K562 (cell line): ENCODE measurements at regions not wholly inside any gene's neighbourhood (a gene's known extent, or its start where the extent isn't known, plus 50 kb on each side); places are given as distances from the start of the nearest gene placed in this dataset.

Source experiments
- ATAC-seq: fragments of 200-7000 bp; cut with Tn5 transposase; 3 replicates; pipeline ENCODE4 v1.9.1; 2020; ENCODE audit warnings: moderate library complexity
- BruUV-seq: library from RNA; stranded (reverse); fragments of 400-500 nt; replicated peaks from 2 replicates; lab custom pipeline; 2021; lab: Mats Ljungman, UMichigan
- CTCF ChIA-PET: fragments of 300-600 bp; formaldehyde crosslinking; extraction: SDS; loops from one replicate; lab custom pipeline; 2021; ENCODE audit warnings: low intra/inter-chr PET ratio; lab: Yijun Ruan, JAX
- POLR2A ChIA-PET: fragments of 300-600, 350-650 bp; sonication (Branson Sonifier 250); formaldehyde crosslinking; extraction: SDS; loops from one replicate; lab custom pipeline; 2021; ENCODE audit warnings: antibody characterized with exemption, inconsistent platforms; lab: Yijun Ruan, JAX
- DNase-seq, 4 experiments: peaks; one replicate each; pipeline versions ENCODE4 v3.0.0 to v3.0.0-alpha.2; 2011 to 2018; ENCODE audit warnings: low spot score in 3 of 4, mixed read lengths in 3 of 4; ENCODE audit errors: extremely low read depth in 1 of 4
- FAIRE-seq: peaks from 2 replicates; lab custom pipeline; 2011; peaks lifted over from hg19 to GRCh38; lab: Jason Lieb, UNC
- H2AFZ ChIP-seq: 2 replicates; pipeline ENCODE4 v1.6.0; 2011; ENCODE audit warnings: low read depth, low read length, control low read depth, inconsistent platforms
- H3K27ac ChIP-seq: fragments of 200-600 bp; 3 replicates; pipeline ENCODE4 v1.8.0; 2011; ENCODE audit warnings: low read depth, mild to moderate bottlenecking, control low read depth, inconsistent platforms, low read length, moderate library complexity, mixed read lengths; ENCODE audit errors: extremely low read depth
- H3K27me3 ChIP-seq, 2 experiments: fragments of 300-600 bp in 1 of 2; 2 replicates in 1 of 2; 3 replicates in 1 of 2; pipeline versions ENCODE4 v1.6.0 to v1.8.0; 2011; ENCODE audit warnings: inconsistent platforms in 2 of 2, low read length in 2 of 2, mild to moderate bottlenecking in 1 of 2, mixed read lengths in 1 of 2, moderate library complexity in 1 of 2; ENCODE audit not compliant: control insufficient read depth in 2 of 2, insufficient read depth in 2 of 2
- H3K36me3 ChIP-seq: fragments of 300-600 bp; 3 replicates; pipeline ENCODE4 v1.8.0; 2011; ENCODE audit warnings: mild to moderate bottlenecking, low read length, inconsistent platforms; ENCODE audit not compliant: control insufficient read depth, insufficient read depth
- H3K4me1 ChIP-seq, 2 experiments: fragments of 200-600 bp in 1 of 2; replicated peaks in 1 of 2; 2 replicates in 1 of 2; 3 replicates in 1 of 2; pipeline versions ENCODE4 v1.5.1 to v1.8.0; 2011; ENCODE audit warnings: inconsistent platforms in 2 of 2, low read length in 2 of 2, mild to moderate bottlenecking in 1 of 2, mixed read lengths in 1 of 2, moderate library complexity in 1 of 2; ENCODE audit not compliant: control insufficient read depth in 2 of 2, insufficient read depth in 2 of 2
- H3K4me2 ChIP-seq: 2 replicates; pipeline ENCODE4 v1.6.1; 2011; ENCODE audit warnings: low read length, control low read depth, inconsistent platforms, mixed read lengths; ENCODE audit not compliant: insufficient read depth
- H3K4me3 ChIP-seq: fragments of 200-600 bp; sonication (generic), shearing (Covaris generic); 2 replicates; pipeline ENCODE4 v1.5.1; 2016; ENCODE audit warnings: control low read depth, inconsistent platforms
- H3K79me2 ChIP-seq: fragments of 200-600 bp; 3 replicates; pipeline ENCODE4 v1.8.0; 2011; ENCODE audit warnings: low read length, inconsistent platforms; ENCODE audit not compliant: control insufficient read depth, insufficient read depth
- H3K9ac ChIP-seq, 2 experiments: 2 replicates each; pipeline versions ENCODE4 v1.6.0 to v1.6.1; 2011; ENCODE audit warnings: low read depth in 2 of 2, low read length in 2 of 2, control low read depth in 1 of 2, inconsistent platforms in 1 of 2, mild to moderate bottlenecking in 1 of 2, mixed read lengths in 1 of 2; ENCODE audit not compliant: insufficient read depth in 1 of 2
- H3K9me1 ChIP-seq: one replicate; pipeline ENCODE4 v1.6.0; 2011; ENCODE audit warnings: inconsistent platforms, mild to moderate bottlenecking, low read length, moderate library complexity; ENCODE audit not compliant: control insufficient read depth, insufficient read depth
- H3K9me3 ChIP-seq: replicated peaks from 2 replicates; pipeline ENCODE4 v1.5.1; 2011; ENCODE audit warnings: low read depth, low read length, inconsistent platforms; ENCODE audit not compliant: control insufficient read depth, insufficient read depth
- H4K20me1 ChIP-seq: replicated peaks from 2 replicates; pipeline ENCODE4 v1.6.1; 2011; ENCODE audit warnings: low read length, inconsistent platforms, mixed read lengths; ENCODE audit not compliant: control insufficient read depth, insufficient read depth
- ERF ChIP-seq: fragments of 450-650 bp; formaldehyde crosslinking; IDR thresholded peaks from 2 replicates; pipeline ENCODE4 v1.4.0; 2020; ENCODE audit warnings: mild to moderate bottlenecking, mixed read lengths
- FOS ChIP-seq: IDR thresholded peaks from 3 replicates; pipeline ENCODE4 v1.6.1; 2011; ENCODE audit not compliant: insufficient read length; ENCODE audit errors: extremely low read depth
- FOXK2 ChIP-seq, 2 experiments: fragments of 450-650 bp; IDR thresholded peaks in 1 of 2; conservative IDR thresholded peaks in 1 of 2; 2 replicates each; pipeline ENCODE4 v1.6.1; 2016; ENCODE audit warnings: low read depth in 2 of 2, mild to moderate bottlenecking in 1 of 2
- HMG20B ChIP-seq: fragments of 250-450 bp; sonication (Bioruptor Pico); IDR thresholded peaks from 2 replicates; pipeline ENCODE4 v1.5.0; 2021; ENCODE audit warnings: mild to moderate bottlenecking
- HSF4 ChIP-seq: fragments of 250-450 bp; sonication (Bioruptor Pico); IDR thresholded peaks from 2 replicates; pipeline ENCODE4 v2.1.2; 2022; ENCODE audit warnings: mild to moderate bottlenecking, moderate library complexity, borderline replicate concordance
- KDM2B ChIP-seq: fragments of 250-450 bp; sonication (Bioruptor Pico); IDR thresholded peaks from 2 replicates; pipeline ENCODE4 v1.8.0; 2021; ENCODE audit warnings: mild to moderate bottlenecking, moderate library complexity
- MTA1 ChIP-seq: fragments of 450-650 bp; IDR thresholded peaks from 2 replicates; pipeline ENCODE4 v1.6.1; 2017; ENCODE audit warnings: borderline replicate concordance
- NFYB ChIP-seq: IDR thresholded peaks from 2 replicates; pipeline ENCODE4 v1.6.1; 2011; ENCODE audit warnings: mild to moderate bottlenecking, moderate library complexity; ENCODE audit not compliant: insufficient read length; ENCODE audit errors: extremely low read depth
- SNRNP70 ChIP-seq: fragments of 200-400 bp; formaldehyde crosslinking; optimal IDR thresholded peaks from 2 replicates; pipeline ENCODE3; 2017; ENCODE audit warnings: low read depth, low read length
- U2AF2 ChIP-seq: fragments of 200-400 bp; formaldehyde crosslinking; optimal IDR thresholded peaks from 2 replicates; pipeline ENCODE3; 2017; ENCODE audit warnings: low read depth, mild to moderate bottlenecking, low read length
- WGBS: fragments of 100-300 bp; shearing (Covaris generic); methylation state at CpG from one replicate; pipeline ENCODE4 v1.1.6; 2016; ENCODE audit warnings: low coverage, mixed read lengths; ENCODE audit not compliant: insufficient coverage; ENCODE audit errors: missing lambda C conversion rate; 5-methylcytosine and 5-hydroxymethylcytosine counted together
- in situ Hi-C: fragments of 300-500 bp; cut with MboI; formaldehyde crosslinking; loops from 4 replicates; pipeline ENCODE4 v1.15.0; 2018; ENCODE audit warnings: inconsistent platforms, mixed read lengths
- intact Hi-C: fragments of 100-400 bp; cut with micrococcal nuclease; formaldehyde crosslinking; loops from 2 replicates; pipeline ENCODE4 v1.14.2; 2022
- TF ChIP-seq, protein P1 (sequence below), 2 experiments: fragments of 450-650 bp in 1 of 2; IDR thresholded peaks; 2 replicates each; pipeline ENCODE4 v1.6.1; 2011 to 2017; ENCODE audit warnings: low read depth in 2 of 2, antibody characterized with exemption in 1 of 2, borderline replicate concordance in 1 of 2, low read length in 1 of 2, mild to moderate bottlenecking in 1 of 2, mixed read lengths in 1 of 2; ENCODE audit not compliant: control insufficient read depth in 1 of 2
- TF ChIP-seq, protein P2 (sequence below): sonication (generic); formaldehyde crosslinking; IDR thresholded peaks from 2 replicates; pipeline ENCODE4 v1.8.1; 2023; ENCODE audit warnings: mild to moderate bottlenecking, missing genetic modification reagents
- TF ChIP-seq, protein P3 (sequence below): fragments of 450-650 bp; formaldehyde crosslinking; IDR thresholded peaks from 2 replicates; pipeline ENCODE4 v1.4.0; 2022; ENCODE audit warnings: missing genetic modification characterization

DNA sequence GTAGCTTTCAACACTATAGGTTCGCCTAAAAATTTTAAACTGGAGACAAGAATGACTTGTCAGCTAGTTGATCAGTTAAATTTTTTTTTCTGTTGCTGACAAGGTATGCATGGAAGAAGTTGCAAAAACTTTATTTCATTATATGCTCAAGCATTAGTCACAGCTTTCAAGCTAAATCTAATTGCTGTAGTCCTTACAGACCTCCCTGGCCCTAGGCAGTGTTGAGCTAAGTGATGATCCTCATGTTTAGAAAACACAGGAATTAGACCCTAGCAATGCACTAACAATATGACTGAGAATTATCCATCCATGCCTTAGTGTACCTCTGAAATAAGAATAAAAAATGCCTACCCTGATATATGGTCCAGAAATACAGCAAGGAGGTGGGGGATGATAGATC, 253.4 kb downstream of the SP3 start (continued):
- TF ChIP-seq FOXK2 (conservative IDR thresholded peaks at IDR 0.05 in 1 of 2, IDR thresholded peaks at IDR 0.05 in 1 of 2; ENCODE audit: low read depth in 2 of 2) = no peak
- no peak for TF ChIP-seq HMG20B (CRISPR knock-in tag)

DNA sequence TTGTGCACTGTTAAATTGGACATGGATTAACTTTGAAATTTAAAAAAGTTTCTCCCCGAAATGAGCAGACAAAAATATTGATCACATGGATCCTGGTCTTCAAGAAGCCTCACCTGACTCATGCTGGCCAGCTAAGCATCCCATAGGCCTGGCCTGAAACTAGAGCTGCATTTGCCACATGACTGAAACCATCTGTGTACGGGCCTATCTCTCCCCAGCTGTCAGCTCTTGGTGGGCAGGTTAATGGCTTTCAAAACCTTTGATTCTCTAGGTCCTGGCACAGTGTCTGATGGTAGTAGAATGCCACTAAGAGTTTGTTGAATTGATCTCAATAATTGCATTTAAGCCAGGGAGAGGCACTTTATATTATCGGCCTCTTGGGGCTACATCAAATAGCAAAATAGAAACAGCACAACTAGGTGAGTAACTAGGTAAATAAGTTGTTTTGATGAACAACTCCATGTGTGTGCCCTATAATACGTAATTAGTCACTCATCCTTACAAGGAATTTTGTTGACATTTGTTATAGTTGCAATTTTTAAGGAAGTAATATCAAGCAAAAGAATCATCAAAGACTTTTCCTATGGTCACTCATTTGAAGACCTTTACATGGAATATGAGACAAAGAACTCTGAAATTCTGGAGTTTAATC, 251.1 kb downstream of the SP3 start:
- Histone ChIP-seq H3K79me2 (no peaks in the 10 kb centered on the region), H3K36me3 (no peaks in the 10 kb centered on the region), H3K4me1 (no peaks in the 10 kb centered on the region), H4K20me1 (no peaks in the 10 kb centered on the region), H3K27me3 (no peaks in the 10 kb centered on the region), H2AFZ (no peak overlapping the region), H3K4me2 (no peak overlapping the region), H3K9me1 (no peaks in the 10 kb centered on the region), H3K9me3 (no peaks in the 10 kb centered on the region), H3K9ac (no peak overlapping the region), H3K27ac (no peak overlapping the region), H3K4me3 (no peak overlapping the region)
- FAIRE-seq = no peak
- BruUV-seq = no TSS peak
- POLR2A ChIA-PET = no interaction called here
- no peak for DNase-seq
- WGBS = 0% methylated on average over 4 of the region's 4 CpGs
- in situ Hi-C loops (no loop called here), intact Hi-C loops (no loop called here)
- CTCF ChIA-PET = no interaction called here
- ATAC-seq = no peak
- no peak for TF ChIP-seq U2AF2
- no peak for TF ChIP-seq HSF4 (CRISPR knock-in tag)
- TF ChIP-seq SNRNP70 = no peak
- TF ChIP-seq MTA1 = no peak
- no peak for TF ChIP-seq ERF (CRISPR knock-in tag)
- TF ChIP-seq, protein P1, sequence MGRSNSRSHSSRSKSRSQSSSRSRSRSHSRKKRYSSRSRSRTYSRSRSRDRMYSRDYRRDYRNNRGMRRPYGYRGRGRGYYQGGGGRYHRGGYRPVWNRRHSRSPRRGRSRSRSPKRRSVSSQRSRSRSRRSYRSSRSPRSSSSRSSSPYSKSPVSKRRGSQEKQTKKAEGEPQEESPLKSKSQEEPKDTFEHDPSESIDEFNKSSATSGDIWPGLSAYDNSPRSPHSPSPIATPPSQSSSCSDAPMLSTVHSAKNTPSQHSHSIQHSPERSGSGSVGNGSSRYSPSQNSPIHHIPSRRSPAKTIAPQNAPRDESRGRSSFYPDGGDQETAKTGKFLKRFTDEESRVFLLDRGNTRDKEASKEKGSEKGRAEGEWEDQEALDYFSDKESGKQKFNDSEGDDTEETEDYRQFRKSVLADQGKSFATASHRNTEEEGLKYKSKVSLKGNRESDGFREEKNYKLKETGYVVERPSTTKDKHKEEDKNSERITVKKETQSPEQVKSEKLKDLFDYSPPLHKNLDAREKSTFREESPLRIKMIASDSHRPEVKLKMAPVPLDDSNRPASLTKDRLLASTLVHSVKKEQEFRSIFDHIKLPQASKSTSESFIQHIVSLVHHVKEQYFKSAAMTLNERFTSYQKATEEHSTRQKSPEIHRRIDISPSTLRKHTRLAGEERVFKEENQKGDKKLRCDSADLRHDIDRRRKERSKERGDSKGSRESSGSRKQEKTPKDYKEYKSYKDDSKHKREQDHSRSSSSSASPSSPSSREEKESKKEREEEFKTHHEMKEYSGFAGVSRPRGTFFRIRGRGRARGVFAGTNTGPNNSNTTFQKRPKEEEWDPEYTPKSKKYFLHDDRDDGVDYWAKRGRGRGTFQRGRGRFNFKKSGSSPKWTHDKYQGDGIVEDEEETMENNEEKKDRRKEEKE (IDR thresholded peaks at IDR 0.05; ENCODE audit: borderline replicate concordance in 1 of 2, control insufficient read depth in 1 of 2, low read depth in 2 of 2, low read length in 1 of 2) = no peak
- TF ChIP-seq, protein P2, sequence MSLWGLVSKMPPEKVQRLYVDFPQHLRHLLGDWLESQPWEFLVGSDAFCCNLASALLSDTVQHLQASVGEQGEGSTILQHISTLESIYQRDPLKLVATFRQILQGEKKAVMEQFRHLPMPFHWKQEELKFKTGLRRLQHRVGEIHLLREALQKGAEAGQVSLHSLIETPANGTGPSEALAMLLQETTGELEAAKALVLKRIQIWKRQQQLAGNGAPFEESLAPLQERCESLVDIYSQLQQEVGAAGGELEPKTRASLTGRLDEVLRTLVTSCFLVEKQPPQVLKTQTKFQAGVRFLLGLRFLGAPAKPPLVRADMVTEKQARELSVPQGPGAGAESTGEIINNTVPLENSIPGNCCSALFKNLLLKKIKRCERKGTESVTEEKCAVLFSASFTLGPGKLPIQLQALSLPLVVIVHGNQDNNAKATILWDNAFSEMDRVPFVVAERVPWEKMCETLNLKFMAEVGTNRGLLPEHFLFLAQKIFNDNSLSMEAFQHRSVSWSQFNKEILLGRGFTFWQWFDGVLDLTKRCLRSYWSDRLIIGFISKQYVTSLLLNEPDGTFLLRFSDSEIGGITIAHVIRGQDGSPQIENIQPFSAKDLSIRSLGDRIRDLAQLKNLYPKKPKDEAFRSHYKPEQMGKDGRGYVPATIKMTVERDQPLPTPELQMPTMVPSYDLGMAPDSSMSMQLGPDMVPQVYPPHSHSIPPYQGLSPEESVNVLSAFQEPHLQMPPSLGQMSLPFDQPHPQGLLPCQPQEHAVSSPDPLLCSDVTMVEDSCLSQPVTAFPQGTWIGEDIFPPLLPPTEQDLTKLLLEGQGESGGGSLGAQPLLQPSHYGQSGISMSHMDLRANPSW (CRISPR knock-in tag) = no peak
- TF ChIP-seq, protein P3, sequence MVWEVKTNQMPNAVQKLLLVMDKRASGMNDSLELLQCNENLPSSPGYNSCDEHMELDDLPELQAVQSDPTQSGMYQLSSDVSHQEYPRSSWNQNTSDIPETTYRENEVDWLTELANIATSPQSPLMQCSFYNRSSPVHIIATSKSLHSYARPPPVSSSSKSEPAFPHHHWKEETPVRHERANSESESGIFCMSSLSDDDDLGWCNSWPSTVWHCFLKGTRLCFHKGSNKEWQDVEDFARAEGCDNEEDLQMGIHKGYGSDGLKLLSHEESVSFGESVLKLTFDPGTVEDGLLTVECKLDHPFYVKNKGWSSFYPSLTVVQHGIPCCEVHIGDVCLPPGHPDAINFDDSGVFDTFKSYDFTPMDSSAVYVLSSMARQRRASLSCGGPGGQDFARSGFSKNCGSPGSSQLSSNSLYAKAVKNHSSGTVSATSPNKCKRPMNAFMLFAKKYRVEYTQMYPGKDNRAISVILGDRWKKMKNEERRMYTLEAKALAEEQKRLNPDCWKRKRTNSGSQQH (CRISPR knock-in tag) = no peak
- no peak for TF ChIP-seq NFYB
- no peak for TF ChIP-seq FOS
- TF ChIP-seq KDM2B (CRISPR knock-in tag) = no peak
